HG03159 (cell line): ENCODE measurements at regions not wholly inside any gene's neighbourhood (a gene's known extent, or its start where the extent isn't known, plus 50 kb on each side); places are given as distances from the start of the nearest gene placed in this dataset.

ENCODE experiments used
- ATAC-seq: cut with Tn5 transposase; IDR thresholded peaks from one replicate; pipeline ENCODE4 v1.9.1; 2021; ENCODE audit warnings: mild to moderate bottlenecking, moderate library complexity; ENCODE audit not compliant: unreplicated experiment

DNA sequence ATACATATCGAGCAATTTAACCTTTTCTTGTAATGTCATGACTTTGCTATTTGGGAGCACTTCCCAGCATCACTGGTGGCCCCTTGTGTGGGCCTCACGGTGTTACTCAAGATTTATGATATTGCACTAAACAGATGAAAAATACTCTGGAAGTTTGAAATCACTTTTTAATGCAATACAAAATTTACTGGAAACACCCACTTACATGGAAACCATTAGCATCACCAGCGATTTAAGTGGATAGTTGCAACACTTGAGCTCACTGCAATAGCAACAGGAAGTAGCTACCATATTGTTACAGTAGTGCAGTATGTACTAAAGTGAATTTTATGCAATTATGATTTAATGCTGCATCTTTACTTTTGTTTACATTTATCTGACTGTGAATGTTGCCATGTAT, 184.4 kb downstream of the MDFIC start:
- no peak for ATAC-seq

DNA sequence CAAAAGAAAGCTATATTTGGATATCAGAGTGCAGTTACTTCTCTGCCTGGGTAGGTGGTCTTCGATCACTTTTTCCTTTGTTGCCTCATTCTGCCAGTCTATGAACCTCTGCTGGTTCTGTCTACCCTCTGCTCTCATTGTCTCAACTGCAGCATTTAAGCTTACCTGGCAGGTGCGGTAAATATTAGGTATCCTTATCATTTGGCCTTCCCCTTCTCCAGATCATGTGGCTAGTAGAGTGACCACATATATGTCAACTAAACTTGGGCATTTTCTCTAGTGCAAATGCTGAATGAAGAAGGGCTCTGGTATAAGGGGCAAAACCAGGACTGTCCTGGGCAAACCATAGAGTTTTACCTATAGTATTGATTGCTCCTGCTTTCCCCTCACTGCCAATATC, 180.8 kb downstream of the MDFIC start:
- no peak for ATAC-seq

DNA sequence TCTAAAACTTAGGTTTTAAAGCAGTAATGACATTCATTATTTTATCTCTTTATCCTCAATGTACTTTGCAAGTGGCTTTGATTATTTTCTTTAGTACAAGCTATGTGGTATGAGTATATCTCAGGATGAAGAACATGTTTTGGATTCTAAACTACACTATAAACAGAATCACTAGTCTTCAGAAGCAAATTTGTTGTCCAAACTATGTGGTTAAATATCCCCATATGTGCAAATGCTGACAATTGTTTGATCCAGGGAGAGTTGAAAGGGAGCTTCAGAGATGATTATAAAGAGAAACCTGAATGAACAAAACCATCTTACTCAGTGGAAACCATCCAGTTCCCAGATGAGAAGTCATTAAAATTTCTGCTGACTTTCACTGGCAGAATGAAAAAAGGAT, 179.3 kb downstream of the MDFIC start:
- ATAC-seq: no peak

DNA sequence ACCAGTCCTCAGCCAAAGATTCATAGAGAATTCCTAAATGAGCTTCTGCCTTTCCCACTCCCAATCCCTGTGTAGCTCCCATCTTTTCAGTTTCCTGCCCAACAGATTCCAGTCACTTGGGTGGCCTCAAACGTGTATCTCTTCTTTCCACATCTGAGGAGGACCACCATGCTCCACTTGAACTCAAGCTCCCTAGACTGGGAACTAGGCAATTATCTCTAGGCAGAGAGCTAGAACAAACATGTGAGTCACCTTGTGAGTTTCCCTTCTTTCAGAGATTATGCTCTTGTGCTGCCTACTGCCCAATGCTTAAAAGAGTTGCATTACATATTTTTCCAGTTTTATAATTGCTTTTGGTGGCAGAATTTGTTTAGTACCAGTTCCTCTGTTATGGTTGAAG, 178.0 kb downstream of the MDFIC start:
- no peak for ATAC-seq

DNA sequence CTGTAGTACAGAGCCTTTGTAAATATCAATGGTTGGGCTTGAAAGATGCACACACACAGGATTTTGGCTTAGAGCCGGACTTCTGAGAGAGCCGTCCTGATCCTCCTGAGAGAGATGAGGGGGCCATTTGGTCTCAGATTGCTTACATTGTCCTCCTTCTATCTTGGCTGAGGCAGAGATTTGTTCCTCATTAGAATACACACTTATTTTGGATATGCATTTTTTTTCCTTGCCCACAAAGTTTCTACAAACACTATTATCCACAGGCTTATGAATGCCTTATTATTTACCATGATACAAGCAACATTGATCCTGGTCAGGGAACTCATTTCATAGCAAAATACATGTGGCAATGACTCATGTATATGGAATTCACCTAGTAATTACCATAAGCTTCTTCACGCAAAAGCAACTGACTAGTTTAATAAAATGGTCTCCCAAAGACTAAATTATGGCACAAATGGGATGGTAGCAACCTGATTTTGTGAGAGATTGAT, 175.3 kb downstream of the MDFIC start:
- no peak for ATAC-seq

DNA sequence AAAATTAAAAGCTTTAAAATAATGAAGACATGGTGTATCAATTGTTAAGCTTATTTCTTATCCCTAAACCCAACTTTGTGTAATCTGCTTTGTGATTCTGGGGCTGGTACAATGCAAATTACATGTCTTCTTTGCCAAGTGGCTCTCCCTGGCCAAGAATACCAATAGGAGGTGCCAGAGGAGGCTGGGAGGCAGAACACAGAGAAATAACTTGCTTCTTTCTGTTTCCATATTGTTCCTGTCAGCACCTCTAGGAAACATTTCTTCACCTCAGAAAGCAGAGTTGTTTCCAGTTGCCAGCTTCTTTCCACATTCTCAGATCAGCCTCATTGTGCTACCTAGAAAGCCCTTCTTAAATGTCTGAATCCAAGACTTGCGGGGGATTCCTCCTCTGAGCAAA, 174.4 kb downstream of the MDFIC start:
- no peak for ATAC-seq

DNA sequence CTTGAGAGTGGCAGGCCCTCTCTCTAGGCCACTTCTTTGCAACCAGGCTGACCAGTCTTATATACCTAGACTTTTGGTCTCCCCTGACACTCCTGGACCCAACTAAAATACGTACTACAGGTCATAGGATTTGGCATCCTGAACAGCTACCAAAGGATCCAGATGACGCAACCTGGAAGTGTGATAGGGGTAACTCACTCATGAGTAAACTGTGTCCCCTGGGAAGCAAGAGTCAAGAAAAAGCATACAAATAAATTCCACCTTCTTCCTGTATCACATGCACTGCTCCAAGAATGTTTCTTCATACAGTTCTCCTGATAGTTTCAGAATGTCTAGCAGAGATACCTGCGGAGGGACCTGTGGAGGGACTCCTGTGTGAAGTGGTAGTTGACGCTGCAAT, 172.3 kb downstream of the MDFIC start:
- no peak for ATAC-seq

DNA sequence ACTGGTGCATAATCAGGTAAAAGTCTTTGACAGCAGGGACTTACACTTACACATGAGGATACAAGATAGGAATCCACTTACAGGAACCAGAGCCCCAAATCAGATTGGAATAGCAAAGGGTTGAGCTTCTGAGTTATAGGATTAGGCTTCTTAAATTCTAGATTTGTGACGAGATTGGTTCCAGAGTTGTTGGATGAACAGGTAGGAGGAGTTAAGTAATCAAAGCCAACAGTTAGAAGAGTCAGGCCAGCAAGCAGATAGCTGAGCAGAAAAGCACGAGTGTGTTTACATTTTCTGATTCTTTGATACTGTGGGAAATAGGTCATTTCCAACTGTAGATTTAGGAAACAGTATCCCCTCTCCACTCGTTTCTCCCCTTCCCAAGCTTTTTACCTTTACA, 167.0 kb downstream of the MDFIC start:
- no peak for ATAC-seq

DNA sequence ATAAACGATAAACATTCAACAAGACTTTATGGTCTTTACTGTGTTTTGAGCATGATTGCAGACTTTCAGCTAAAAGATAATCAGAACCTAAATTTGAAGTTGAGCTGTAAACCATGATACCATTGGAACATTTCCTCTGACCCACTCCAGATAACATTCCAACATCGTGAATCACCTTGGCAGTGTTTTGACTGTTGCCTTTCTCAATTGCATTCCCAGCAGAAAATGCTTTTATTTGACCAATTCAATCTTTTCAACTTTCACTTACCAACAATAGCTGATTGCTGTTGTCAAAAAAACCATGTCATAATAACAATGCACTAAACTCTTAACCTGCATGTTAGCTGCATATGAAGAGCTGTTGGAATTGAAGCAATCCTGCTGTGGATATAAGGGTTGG, 165.5 kb downstream of the MDFIC start:
- ATAC-seq: no peak

DNA sequence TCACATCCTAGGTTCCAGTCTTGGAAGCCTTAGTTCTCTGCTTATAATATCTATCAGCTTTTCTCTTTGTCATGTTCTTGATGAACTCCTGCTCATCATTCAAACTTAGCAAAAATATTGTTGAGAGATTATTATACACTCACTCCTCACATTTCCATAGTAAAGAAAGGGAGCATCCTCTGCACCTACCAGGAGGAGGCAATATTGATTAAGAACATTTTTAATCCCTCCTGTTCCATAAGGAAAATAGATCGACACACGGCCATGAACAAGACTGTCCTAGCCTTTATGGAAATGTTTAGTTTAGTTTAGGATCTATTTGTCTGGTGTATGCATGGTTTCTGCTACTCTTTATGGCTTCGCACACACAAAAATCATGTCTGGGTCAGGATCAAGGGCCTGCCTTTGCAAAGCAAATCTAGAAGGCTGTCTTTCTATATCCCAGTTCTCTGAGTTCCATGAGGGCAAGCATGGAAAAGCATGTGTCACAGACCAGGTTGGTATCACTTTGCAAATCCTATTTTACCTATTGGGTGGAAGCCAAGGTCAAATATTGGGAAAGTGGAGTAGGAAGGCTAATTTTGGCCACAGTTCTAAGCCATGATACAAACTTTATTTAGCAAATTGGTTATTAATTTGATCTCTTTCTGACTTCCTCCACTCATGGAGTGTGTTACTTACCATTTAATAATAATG, 164.4 kb downstream of the MDFIC start:
- ATAC-seq: no peak

DNA sequence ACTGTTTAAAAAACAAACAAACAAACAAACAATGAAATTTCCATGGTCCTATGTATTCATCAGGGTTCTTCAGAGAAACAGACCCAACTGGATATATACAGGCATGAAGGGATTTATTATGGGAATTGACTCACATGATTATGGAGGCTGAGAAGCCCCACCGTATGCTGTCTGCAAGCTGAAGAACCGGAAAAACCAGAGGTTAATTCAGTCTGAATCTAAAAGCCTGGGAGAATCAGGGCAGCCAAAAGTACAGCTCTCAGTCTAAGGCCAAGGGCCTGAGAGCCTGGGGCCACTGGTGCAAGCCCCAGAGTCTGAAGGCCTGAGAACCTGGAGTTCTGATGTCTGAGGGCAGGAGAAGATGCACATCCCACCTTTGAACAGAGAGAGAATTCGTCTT, 163.5 kb downstream of the MDFIC start:
- no peak for ATAC-seq

DNA sequence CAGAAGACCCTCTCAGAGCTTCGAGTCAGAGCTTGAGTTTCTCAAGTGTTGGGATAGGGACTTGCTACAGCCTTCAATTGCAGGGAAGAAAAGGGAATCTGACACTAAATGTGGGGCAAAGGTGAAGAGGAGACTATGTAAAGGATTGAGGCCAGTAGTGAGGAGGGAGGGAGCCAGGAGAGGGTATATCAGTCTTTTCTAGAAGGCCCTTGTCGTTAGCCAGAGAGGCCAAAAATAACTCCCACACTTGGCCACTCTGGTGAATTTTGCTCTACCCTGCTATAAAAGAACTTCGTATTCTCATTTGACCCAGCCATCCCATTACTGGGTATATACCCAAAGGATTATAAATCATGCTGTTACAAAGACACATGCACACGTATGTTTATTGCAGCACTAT, 162.0 kb downstream of the MDFIC start:
- no peak for ATAC-seq

DNA sequence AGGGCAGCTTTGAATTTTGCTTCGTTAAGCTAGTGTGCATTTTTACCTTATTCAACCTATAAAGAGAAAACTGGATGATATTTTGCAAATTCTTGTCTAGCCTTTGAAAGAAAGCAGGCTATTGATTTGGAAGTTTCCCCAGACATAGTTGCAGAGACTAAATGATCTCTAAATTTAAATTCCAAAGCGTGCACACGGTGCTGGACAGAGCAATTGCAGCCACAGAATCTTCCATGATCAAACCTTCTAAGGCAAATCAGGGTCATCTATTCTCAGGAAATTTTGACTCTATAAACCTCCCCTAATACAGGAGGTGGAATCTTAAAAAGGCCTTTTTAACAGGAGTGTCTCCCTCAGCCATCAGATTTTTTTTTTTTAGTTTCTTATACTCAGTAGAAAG, 159.9 kb downstream of the MDFIC start:
- no peak for ATAC-seq

DNA sequence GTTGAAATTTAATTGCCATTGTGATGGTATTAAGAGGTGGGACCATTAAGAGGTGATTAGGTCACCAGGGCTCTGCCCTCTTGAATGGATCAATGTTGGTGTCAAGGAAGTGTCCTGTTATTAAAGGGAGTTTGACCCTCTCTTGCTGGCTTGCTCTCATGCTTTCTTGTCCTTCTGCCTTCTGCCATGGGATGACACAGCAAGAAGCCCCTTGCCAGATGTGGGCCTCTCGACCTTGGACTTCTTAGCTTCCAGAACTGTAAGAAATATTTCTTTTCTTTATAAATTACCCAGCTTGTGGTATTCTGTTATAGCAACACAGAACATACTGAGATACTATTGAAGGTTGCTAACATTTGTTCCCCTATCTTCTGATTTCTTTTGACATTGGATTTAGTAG, 157.0 kb downstream of the MDFIC start:
- ATAC-seq: no peak

DNA sequence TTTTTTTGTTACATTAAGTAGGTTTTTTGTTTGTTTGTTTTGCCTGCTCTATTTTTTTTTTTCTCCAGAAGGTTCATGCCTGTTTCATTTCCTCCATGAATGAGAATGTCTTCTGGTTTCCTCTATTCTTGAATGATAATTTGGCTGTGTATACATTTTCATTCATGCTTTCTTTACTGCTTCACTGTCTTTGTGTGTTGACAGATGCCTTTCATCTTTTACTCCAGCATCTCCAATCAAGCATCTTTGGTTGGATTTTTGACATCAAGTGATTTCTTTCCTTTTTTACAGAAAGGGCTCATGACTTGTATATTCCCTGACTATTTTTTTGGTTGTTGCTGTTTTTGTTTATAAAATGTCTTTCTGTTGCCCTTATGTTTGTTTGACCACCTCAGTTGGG, 156.5 kb downstream of the MDFIC start:
- no peak for ATAC-seq

DNA sequence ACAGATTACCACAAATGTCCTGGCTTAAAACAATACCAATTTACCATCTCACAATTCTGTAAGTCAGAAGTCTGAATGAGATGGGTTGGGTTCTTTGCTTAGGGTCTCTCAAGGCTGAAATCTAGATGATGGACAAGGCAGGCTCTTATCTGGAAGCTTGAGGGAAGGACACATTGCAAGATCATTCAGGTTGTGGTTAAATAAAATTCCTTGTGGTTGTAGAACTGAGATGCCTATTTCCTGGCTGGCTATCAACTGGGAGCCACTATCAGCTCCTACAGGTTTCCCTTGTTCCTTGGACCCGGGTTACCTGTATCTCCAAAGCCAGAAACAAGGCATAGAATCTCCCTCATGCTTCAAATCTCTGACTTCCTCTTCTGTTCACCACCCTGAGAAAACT, 148.4 kb downstream of the MDFIC start:
- ATAC-seq: no peak
